VCaP (cell line): ENCODE measurements at regions not wholly inside any gene's neighbourhood (a gene's known extent, or its start where the extent isn't known, plus 50 kb on each side); places are given as distances from the start of the nearest gene placed in this dataset.
"Not testable (repeated sequence)": the region's sequence is repeated elsewhere in the genome, so short reads cannot be mapped to it uniquely, and the experiment has no call there.

Experiments
- H3K27ac ChIP-seq: fragments of 450-650 bp; 2 replicates; pipeline ENCODE4 v1.5.1; 2017
- CTCF ChIP-seq: fragments of 450-650 bp; conservative IDR thresholded peaks from 2 replicates; pipeline ENCODE4 v1.5.1; 2017; ENCODE audit warnings: mild to moderate bottlenecking, moderate library complexity

GRCh38 chrX:5324546-5324945 is 904.1 kb downstream of the NLGN4X start:
- no peak overlapping the region for H3K27ac ChIP-seq
- TF ChIP-seq CTCF: no peak

- TF ChIP-seq CTCF: no peak
- H3K27ac ChIP-seq: no peak overlapping the region
Observed at GRCh38 chrX:5314148-5314547, 914.5 kb downstream of the NLGN4X start.

DNA sequence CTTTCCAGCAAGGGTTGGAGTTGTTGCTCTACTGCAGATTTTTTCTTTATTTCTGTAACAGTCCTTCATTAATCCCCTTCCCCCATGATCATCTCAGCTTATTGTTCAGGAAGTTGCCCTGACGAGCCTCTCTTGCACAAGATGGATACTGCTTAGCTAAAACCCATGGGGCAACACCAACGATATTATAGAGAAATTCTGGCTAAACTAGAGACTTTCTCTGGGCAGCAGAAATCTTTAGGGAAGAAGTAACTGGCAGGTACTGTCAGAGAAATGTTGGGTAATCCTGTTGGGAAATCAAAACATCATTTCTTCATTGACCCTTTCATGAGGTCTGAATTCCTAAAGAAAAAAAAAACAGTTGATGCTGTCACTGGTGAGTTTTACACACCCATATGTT is 921.3 kb downstream of the NLGN4X start:
- H3K27ac ChIP-seq: no peak overlapping the region
- no peak for TF ChIP-seq CTCF

- H3K27ac ChIP-seq: no peak overlapping the region
- no peak for TF ChIP-seq CTCF
Observed at GRCh38 chrX:5306654-5307121, 922.0 kb downstream of the NLGN4X start.

DNA sequence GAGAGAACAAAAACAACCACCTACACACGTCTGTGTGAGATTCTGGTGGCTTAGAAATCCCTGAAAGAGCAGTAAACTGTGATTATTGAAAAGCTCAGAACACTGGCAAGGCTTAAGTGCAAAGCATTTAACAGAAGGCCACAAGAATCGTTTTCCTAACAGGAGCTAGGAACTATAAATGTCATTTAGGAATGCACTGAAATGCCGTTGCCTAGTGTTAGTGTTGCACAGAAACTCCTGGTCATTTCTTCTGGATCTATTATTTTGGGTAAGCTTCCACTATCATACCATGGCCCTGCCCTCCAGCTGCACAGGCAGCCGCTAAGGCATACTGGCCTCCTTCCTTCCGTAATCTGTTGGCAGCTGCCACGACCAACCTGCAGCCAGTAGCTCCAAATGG is 923.2 kb downstream of the NLGN4X start:
- no peak overlapping the region for H3K27ac ChIP-seq
- no peak for TF ChIP-seq CTCF

- no peak for TF ChIP-seq CTCF
- no peak overlapping the region for H3K27ac ChIP-seq
Observed at GRCh38 chrX:5295004-5295403, 933.7 kb downstream of the NLGN4X start.

- TF ChIP-seq CTCF: no peak
Observed at GRCh38 chrX:5290635-5291034, 938.0 kb downstream of the NLGN4X start.

GRCh38 chrX:5289949-5290348 is 938.7 kb downstream of the NLGN4X start:
- not testable (repeated sequence) for H3K27ac ChIP-seq

More at GRCh38 chrX:5290635-5291034, 938.0 kb downstream of the NLGN4X start:
- H3K27ac ChIP-seq: no peak overlapping the region
